ENCODE measurements at regions not wholly inside any gene's neighbourhood (a gene's known extent, or its start where the extent isn't known, plus 50 kb on each side); places are given as distances from the start of the nearest gene placed in this dataset.

DNA sequence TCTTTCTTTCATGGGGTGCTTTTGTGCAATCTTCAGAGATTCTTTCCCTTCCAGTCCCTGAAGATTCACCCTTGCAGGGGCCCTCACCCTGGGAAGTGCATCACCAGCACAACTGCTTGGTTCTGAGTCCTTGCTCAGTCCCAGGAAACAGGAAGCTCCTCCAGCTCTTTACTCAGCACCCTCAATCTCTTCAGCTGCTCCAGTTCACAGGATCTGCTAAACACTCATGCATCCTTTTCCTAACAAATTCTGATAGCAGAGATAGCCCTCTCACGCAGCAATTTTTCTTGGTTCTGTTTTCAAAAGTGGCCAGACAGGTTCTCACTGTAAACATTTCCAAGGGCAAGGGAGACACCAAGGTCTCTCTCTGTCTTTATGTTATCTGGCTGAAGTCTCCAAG, 823.1 kb downstream of the LIG4 start:
- intact Hi-C loops (cut with DNase I) = no loop called here
- H3K27ac ChIP-seq (replicated peaks in 1 of 4) = no peak overlapping the region
- TF ChIP-seq, protein P1, sequence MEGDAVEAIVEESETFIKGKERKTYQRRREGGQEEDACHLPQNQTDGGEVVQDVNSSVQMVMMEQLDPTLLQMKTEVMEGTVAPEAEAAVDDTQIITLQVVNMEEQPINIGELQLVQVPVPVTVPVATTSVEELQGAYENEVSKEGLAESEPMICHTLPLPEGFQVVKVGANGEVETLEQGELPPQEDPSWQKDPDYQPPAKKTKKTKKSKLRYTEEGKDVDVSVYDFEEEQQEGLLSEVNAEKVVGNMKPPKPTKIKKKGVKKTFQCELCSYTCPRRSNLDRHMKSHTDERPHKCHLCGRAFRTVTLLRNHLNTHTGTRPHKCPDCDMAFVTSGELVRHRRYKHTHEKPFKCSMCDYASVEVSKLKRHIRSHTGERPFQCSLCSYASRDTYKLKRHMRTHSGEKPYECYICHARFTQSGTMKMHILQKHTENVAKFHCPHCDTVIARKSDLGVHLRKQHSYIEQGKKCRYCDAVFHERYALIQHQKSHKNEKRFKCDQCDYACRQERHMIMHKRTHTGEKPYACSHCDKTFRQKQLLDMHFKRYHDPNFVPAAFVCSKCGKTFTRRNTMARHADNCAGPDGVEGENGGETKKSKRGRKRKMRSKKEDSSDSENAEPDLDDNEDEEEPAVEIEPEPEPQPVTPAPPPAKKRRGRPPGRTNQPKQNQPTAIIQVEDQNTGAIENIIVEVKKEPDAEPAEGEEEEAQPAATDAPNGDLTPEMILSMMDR (IDR thresholded peaks at IDR 0.05) = no peak
- TF ChIP-seq POLR2A (IDR thresholded peaks at IDR 0.05; ENCODE audit: low read depth) = no peak
- no peak for TF ChIP-seq POLR2AphosphoS5 (IDR thresholded peaks at IDR 0.05)
- no peak for TF ChIP-seq EP300 (IDR thresholded peaks at IDR 0.05)
- peaks cover 0 to 5% (median 0%) of the 10 kb centered on the region in 4 donors for H3K9me3 ChIP-seq
- WGBS = 71% methylated on average over 1 of the region's 1 CpG
- H3K36me3 ChIP-seq = no peaks in the 10 kb centered on the region
- no peak for DNase-seq (ENCODE audit: extremely low spot score)
- no peaks in the 10 kb centered on the region for H3K4me1 ChIP-seq
- H3K4me3 ChIP-seq = no peak overlapping the region
- no peaks in the 10 kb centered on the region for H3K27me3 ChIP-seq

DNA sequence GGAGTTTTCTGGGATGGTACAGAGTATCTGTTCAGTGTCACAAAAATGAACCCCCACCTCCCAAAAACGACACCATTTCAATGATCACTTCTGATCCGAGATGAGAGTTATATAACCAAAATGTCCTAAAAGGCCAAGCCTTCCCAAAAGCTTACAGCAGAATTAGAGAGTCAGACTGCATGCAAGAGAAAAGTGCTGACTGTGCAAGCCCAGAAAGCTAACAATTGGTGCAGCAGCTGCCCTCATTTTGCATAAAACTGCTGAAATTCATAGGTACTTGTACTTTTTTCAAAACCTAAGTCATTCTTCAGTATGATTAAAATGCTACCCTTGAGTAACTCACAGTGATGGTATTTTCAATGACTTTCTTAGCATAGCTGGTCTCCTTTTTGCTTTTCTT, 819.6 kb upstream of the ARGLU1 start:
- 67% methylated on average over 2 of the region's 2 CpGs for WGBS

DNA sequence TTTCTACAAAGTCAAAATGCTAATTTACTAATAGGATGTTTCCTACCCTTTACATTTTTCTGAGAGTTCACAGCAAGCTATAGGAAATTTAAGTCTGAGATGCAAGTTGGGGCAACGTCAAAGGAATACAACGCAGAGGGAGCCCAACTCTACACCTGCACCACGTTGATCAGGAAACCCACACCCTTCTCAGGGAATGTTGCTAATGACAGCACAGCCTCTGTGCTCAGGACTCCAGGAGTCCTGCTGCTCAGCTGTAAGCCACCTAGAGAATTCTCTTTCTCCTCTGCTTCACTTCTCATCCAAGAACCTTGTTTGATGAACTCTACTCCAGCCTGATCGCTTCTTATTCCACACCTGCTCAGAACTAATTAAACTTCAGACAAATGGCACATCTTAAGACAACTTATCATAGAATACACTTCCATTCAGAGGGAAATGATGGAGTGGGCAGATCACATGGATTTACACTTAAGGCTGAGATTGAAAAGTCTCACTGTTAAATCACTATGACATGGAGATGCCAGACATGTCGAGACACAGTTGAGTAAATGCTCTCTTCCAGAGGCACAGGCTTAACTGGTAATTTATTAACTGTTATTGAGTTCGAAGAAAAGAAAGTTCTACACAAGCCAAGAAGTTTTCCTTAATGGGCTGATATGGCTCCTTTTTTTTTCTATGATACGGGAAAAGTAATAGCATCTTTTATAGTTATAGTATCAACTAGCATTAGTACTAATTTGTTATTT, 811.6 kb upstream of the ARGLU1 start:
- Histone ChIP-seq H3K27ac (replicated peaks in 1 of 4) (no peak overlapping the region), H3K4me3 (no peak overlapping the region), H3K36me3 (no peaks in the 10 kb centered on the region), H3K9me3 (no peaks in the 10 kb centered on the region), H3K27me3 (no peaks in the 10 kb centered on the region), H3K4me1 (no peaks in the 10 kb centered on the region)
- DNase-seq (ENCODE audit: extremely low spot score) = no peak
- intact Hi-C loops (cut with DNase I) = no loop called here
- WGBS = 49% methylated on average over 7 of the region's 7 CpGs
- TF ChIP-seq EP300 (IDR thresholded peaks at IDR 0.05) (no peak), POLR2A (IDR thresholded peaks at IDR 0.05; ENCODE audit: low read depth) (no peak), POLR2AphosphoS5 (IDR thresholded peaks at IDR 0.05) (no peak)
- TF ChIP-seq, protein P1 (IDR thresholded peaks at IDR 0.05) = no peak

More for the DNA sequence above, 819.6 kb upstream of the ARGLU1 start:
- no peak for DNase-seq (ENCODE audit: extremely low spot score)
- Histone ChIP-seq H3K27ac (replicated peaks in 1 of 4) (no peak overlapping the region), H3K4me3 (no peak overlapping the region), H3K4me1 (no peaks in the 10 kb centered on the region), H3K27me3 (no peaks in the 10 kb centered on the region), H3K36me3 (no peaks in the 10 kb centered on the region), H3K9me3 (peaks cover 0 to 5% (median 0%) of the 10 kb centered on the region in 4 donors)
- intact Hi-C loops (cut with DNase I) = no loop called here
- TF ChIP-seq POLR2A (IDR thresholded peaks at IDR 0.05; ENCODE audit: low read depth) (no peak), EP300 (IDR thresholded peaks at IDR 0.05) (no peak), POLR2AphosphoS5 (IDR thresholded peaks at IDR 0.05) (no peak)
- TF ChIP-seq, protein P1 (IDR thresholded peaks at IDR 0.05) = no peak

DNA sequence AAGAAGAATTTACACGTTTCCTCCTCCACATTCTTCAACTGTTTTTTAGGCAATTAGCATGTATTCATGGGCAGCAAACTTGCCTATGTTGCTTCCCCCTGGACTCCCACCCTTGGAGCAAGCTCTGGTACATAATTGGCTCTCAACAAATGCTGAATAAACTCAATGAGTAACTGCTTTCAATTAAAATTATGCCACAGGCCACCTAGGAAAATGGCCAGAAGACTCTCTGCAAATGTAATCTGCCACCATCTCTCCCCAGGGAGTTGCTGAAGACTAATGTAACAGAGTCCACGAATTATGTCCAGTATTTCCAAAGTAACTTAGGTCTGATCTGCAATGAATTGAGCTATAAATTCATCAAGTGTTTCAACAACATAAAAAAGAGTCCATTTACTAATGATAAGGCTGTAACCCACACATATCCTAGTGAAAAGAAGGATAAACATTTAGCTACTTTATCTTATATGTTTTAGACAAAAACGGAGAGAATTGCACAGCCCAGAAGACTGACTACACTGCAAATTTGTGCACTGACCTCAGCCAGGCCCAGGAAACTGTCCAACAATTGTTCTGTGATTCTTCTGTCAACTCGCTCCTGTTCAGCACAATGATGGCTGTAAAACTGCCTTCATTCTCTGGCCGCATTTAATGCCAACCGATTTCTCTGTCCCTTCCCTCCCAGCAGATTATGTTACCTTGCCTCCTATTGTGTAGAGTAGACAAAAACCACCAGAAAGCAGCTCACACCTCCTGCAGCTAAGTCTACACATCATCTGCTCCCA, 808.6 kb upstream of the ARGLU1 start:
- Histone ChIP-seq H3K36me3 (no peaks in the 10 kb centered on the region), H3K27ac (replicated peaks in 1 of 4) (no peak overlapping the region), H3K4me3 (no peak overlapping the region), H3K27me3 (no peaks in the 10 kb centered on the region), H3K4me1 (no peaks in the 10 kb centered on the region), H3K9me3 (no peaks in the 10 kb centered on the region)
- no peak for DNase-seq (ENCODE audit: extremely low spot score)
- 72% methylated on average over 6 of the region's 6 CpGs for WGBS
- intact Hi-C loops (cut with DNase I) = no loop called here
- TF ChIP-seq, protein P1 (IDR thresholded peaks at IDR 0.05) = no peak
- TF ChIP-seq POLR2A (IDR thresholded peaks at IDR 0.05; ENCODE audit: low read depth) = no peak
- TF ChIP-seq EP300 (IDR thresholded peaks at IDR 0.05) = no peak
- no peak for TF ChIP-seq POLR2AphosphoS5 (IDR thresholded peaks at IDR 0.05)
